Naive thymus-derived CD4-positive, alpha-beta T cell (primary cell): ENCODE measurements at regions not wholly inside any gene's neighbourhood (a gene's known extent, or its start where the extent isn't known, plus 50 kb on each side); places are given as distances from the start of the nearest gene placed in this dataset.
"Not testable (repeated sequence)": the region's sequence is repeated elsewhere in the genome, so short reads cannot be mapped to it uniquely, and the experiment has no call there.

Source experiments
- ATAC-seq: fragments of 150-1000 bp; cut with Tn5 transposase; 2 replicates; pipeline ENCODE4 v1.10.0; 2021; ENCODE audit warnings: mild to moderate bottlenecking, moderate library complexity
- CTCF ChIA-PET: fragments of 350-600 bp; sonication (Branson Sonifier 250); formaldehyde crosslinking; loops from one replicate; lab custom pipeline; 2021; ENCODE audit warnings: antibody characterized with exemption; lab: Charles Lee
- POLR2A ChIA-PET: fragments of 350-600 bp; sonication (Branson Sonifier 250); formaldehyde crosslinking; loops from one replicate; lab custom pipeline; 2021; ENCODE audit warnings: antibody characterized with exemption, inconsistent platforms; lab: Charles Lee
- DNase-seq, 9 donors: peaks; one replicate each; pipeline versions ENCODE4 v3.0.0 to v3.0.0-alpha.2; 2020 to 2022; ENCODE audit warnings: mixed read lengths in 1 of 9
- H3K27ac ChIP-seq: one replicate; pipeline ENCODE4 v1.7.0; 2013; ENCODE audit warnings: mild to moderate bottlenecking, low read depth, low read length, moderate library complexity
- H3K27me3 ChIP-seq, 2 donors: one replicate each; pipeline ENCODE4 v1.7.0; 2013; ENCODE audit warnings: low read length in 2 of 2, mild to moderate bottlenecking in 2 of 2, moderate library complexity in 2 of 2; ENCODE audit not compliant: control insufficient read depth in 2 of 2, insufficient read depth in 2 of 2
- H3K36me3 ChIP-seq, 3 experiments: 1 replicate in 2 of 3; 2 replicates in 1 of 3; pipeline ENCODE4 v1.7.0; 2013; ENCODE audit warnings: low read length in 3 of 3, mild to moderate bottlenecking in 3 of 3, moderate library complexity in 1 of 3; ENCODE audit not compliant: insufficient read depth in 3 of 3, control insufficient read depth in 2 of 3
- H3K4me1 ChIP-seq, 2 donors: one replicate each; pipeline ENCODE4 v1.7.0; 2013; ENCODE audit warnings: low read length in 2 of 2, mild to moderate bottlenecking in 2 of 2, moderate library complexity in 1 of 2; ENCODE audit not compliant: control insufficient read depth in 2 of 2, insufficient read depth in 2 of 2
- H3K4me3 ChIP-seq: 2 replicates; pipeline ENCODE4 v1.7.0; 2013; ENCODE audit warnings: mild to moderate bottlenecking, low read length
- H3K9me3 ChIP-seq, 3 experiments: 1 replicate in 2 of 3; 2 replicates in 1 of 3; pipeline ENCODE4 v1.7.0; 2013; ENCODE audit warnings: low read length in 3 of 3; ENCODE audit not compliant: control insufficient read depth in 2 of 3
- H3K27ac Mint-ChIP-seq, 9 donors: one replicate each; pipeline ENCODE4 v1.8.0; 2020 to 2022; ENCODE audit warnings: mixed read lengths in 9 of 9, mild to moderate bottlenecking in 8 of 9, moderate library complexity in 5 of 9, inconsistent platforms in 2 of 9
- H3K27me3 Mint-ChIP-seq, 5 donors: one replicate each; pipeline ENCODE4 v1.8.0; 2021 to 2022; ENCODE audit warnings: mixed read lengths in 5 of 5, mild to moderate bottlenecking in 1 of 5
- H3K36me3 Mint-ChIP-seq, 5 donors: one replicate each; pipeline ENCODE4 v1.8.0; 2020 to 2022; ENCODE audit warnings: mixed read lengths in 5 of 5, mild to moderate bottlenecking in 3 of 5, inconsistent platforms in 1 of 5
- H3K4me1 Mint-ChIP-seq, 7 donors: one replicate each; pipeline ENCODE4 v1.8.0; 2020 to 2022; ENCODE audit warnings: mixed read lengths in 7 of 7, mild to moderate bottlenecking in 3 of 7, inconsistent platforms in 1 of 7
- H3K4me3 Mint-ChIP-seq, 10 donors: one replicate each; pipeline ENCODE4 v1.8.0; 2020 to 2022; ENCODE audit warnings: mild to moderate bottlenecking in 10 of 10, mixed read lengths in 10 of 10, moderate library complexity in 6 of 10, inconsistent platforms in 2 of 10
- H3K9me3 Mint-ChIP-seq, 11 donors: one replicate each; pipeline ENCODE4 v1.8.0; 2020 to 2022; ENCODE audit warnings: mixed read lengths in 11 of 11, mild to moderate bottlenecking in 4 of 11, inconsistent platforms in 1 of 11, moderate library complexity in 1 of 11
- intact Hi-C, 2 donors: fragments of 100-400 bp; cut with micrococcal nuclease; formaldehyde crosslinking; loops; one replicate each; pipeline ENCODE4 v1.15.1; 2023

- ATAC-seq (no peak), DNase-seq (no peak)
- Mint-ChIP-seq H3K4me1 (peaks cover 0 to 3% (median 0%) of the 10 kb centered on the region in 7 donors), H3K27me3 (peaks cover 2 to 19% (median 6%) of the 10 kb centered on the region in 5 donors), H3K4me3 (no peak overlapping the region), H3K9me3 (peaks cover 0 to 2% (median 0%) of the 10 kb centered on the region in 11 donors), H3K36me3 (no peaks in the 10 kb centered on the region), H3K27ac (no peak overlapping the region)
- Histone ChIP-seq H3K4me1 (no peaks in the 10 kb centered on the region), H3K36me3 (no peaks in the 10 kb centered on the region), H3K9me3 (no peaks in the 10 kb centered on the region), H3K27ac (no peak overlapping the region), H3K4me3 (no peak overlapping the region), H3K27me3 (no peaks in the 10 kb centered on the region)
- ChIA-PET POLR2A (no interaction called here), CTCF (no interaction called here)
- intact Hi-C loops, result loop anchor here in 1 of 2 donors (10.0 kb wide), 1 partner anchor 799 kb away; no protein-coding TSS in a partner anchor
Measured at GRCh38 chr4:154985673-154986072, 204.6 kb downstream of the RBM46 start.

- no peak overlapping the region for H3K27ac ChIP-seq
- H3K4me3 ChIP-seq, result no peak overlapping the region
- H3K9me3 ChIP-seq, result no peaks in the 10 kb centered on the region
- H3K4me1 ChIP-seq, result no peaks in the 10 kb centered on the region
- H3K4me3 Mint-ChIP-seq, result no peak overlapping the region
- H3K9me3 Mint-ChIP-seq, result peaks cover 0 to 2% (median 0%) of the 10 kb centered on the region in 11 donors
- no peak for ATAC-seq
- no peak overlapping the region for H3K27ac Mint-ChIP-seq
- H3K4me1 Mint-ChIP-seq, result no peaks in the 10 kb centered on the region
- no peaks in the 10 kb centered on the region for H3K36me3 ChIP-seq
- ChIA-PET CTCF (no interaction called here), POLR2A (no interaction called here)
- peaks cover 2 to 11% (median 6%) of the 10 kb centered on the region in 5 donors for H3K27me3 Mint-ChIP-seq
- DNase-seq, result no peak
- H3K27me3 ChIP-seq, result no peaks in the 10 kb centered on the region
- H3K36me3 Mint-ChIP-seq, result no peaks in the 10 kb centered on the region
- intact Hi-C loops, result loop anchor here in 1 of 2 donors (10.0 kb wide), 1 partner anchor 796 kb away; no protein-coding TSS in a partner anchor
Measured at GRCh38 chr4:154988511-154988910, 207.4 kb downstream of the RBM46 start.

DNA sequence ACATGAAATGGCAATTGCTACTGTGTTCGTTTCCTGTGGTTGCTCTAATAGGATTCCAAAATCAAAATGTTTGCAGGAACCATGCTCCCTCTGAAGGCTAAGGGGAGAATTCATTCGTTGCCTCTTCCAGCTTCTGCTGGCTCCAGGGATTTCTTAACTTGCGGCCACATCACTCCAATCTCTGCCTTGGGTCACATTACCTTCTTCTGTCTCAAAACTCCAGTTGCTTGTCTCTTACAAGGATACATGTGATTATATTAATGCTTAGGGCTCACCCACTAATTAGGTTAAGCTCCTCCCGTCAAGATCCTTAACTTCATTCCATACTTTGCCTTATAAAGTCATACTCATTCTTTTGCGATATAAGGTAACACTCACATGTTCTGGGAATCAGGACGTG is 208.4 kb downstream of the RBM46 start:
- peaks cover 2 to 8% (median 6%) of the 10 kb centered on the region in 5 donors for H3K27me3 Mint-ChIP-seq
- H3K4me1 ChIP-seq, result no peaks in the 10 kb centered on the region
- ChIA-PET CTCF (no interaction called here), POLR2A (no interaction called here)
- no peaks in the 10 kb centered on the region for H3K36me3 Mint-ChIP-seq
- H3K4me3 Mint-ChIP-seq, result no peak overlapping the region
- no peak overlapping the region for H3K27ac Mint-ChIP-seq
- no peaks in the 10 kb centered on the region for H3K9me3 ChIP-seq
- no peaks in the 10 kb centered on the region for H3K27me3 ChIP-seq
- ATAC-seq (no peak), DNase-seq (no peak)
- peaks cover 0 to 2% (median 0%) of the 10 kb centered on the region in 11 donors for H3K9me3 Mint-ChIP-seq
- H3K36me3 ChIP-seq, result no peaks in the 10 kb centered on the region
- intact Hi-C loops, result loop anchor here in 1 of 2 donors (10.0 kb wide), 1 partner anchor 795 kb away; no protein-coding TSS in a partner anchor
- H3K4me3 ChIP-seq, result no peak overlapping the region
- no peak overlapping the region for H3K27ac ChIP-seq
- no peaks in the 10 kb centered on the region for H3K4me1 Mint-ChIP-seq

GRCh38 chr4:154997866-154998265 is 210.6 kb upstream of the NPY2R start:
- H3K27me3 Mint-ChIP-seq, H3K4me1 Mint-ChIP-seq, CTCF ChIA-PET, H3K27ac Mint-ChIP-seq, H3K27me3 ChIP-seq, DNase-seq, intact Hi-C loops, H3K4me1 ChIP-seq, H3K36me3 ChIP-seq, H3K36me3 Mint-ChIP-seq, H3K9me3 ChIP-seq, POLR2A ChIA-PET, H3K9me3 Mint-ChIP-seq, ATAC-seq, H3K27ac ChIP-seq, H3K4me3 Mint-ChIP-seq, H3K4me3 ChIP-seq: not testable (repeated sequence)

DNA sequence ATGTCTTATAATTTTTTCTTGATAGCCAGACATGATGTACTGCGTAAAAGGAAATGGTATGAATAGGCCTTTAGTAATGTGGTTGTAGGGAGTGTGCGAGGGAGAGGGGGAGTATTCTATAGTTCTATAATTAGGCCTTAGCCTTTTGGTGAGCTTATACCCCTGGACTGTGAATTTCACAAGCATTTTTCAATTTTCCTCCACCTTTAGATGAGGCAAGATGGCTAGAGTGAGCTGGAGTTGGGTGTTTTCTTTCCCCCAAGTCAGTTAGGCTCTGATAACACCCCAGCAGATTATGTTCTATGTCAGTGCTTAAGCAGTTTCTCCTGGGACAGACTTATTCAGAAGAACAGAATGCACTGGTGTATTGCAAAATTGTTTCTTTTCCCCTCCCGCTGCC is 210.2 kb upstream of the NPY2R start:
- Mint-ChIP-seq H3K9me3 (peaks cover 0 to 6% (median 0%) of the 10 kb centered on the region in 11 donors), H3K4me3 (no peak overlapping the region), H3K27ac (no peak overlapping the region), H3K4me1 (no peaks in the 10 kb centered on the region), H3K36me3 (no peaks in the 10 kb centered on the region), H3K27me3 (peaks cover 0 to 10% (median 4%) of the 10 kb centered on the region in 5 donors)
- ChIA-PET POLR2A (no interaction called here), CTCF (no interaction called here)
- ATAC-seq (no peak), DNase-seq (no peak)
- no peaks in the 10 kb centered on the region for H3K27me3 ChIP-seq
- H3K4me3 ChIP-seq, result no peak overlapping the region
- H3K9me3 ChIP-seq, result no peaks in the 10 kb centered on the region
- no peaks in the 10 kb centered on the region for H3K4me1 ChIP-seq
- H3K36me3 ChIP-seq, result no peaks in the 10 kb centered on the region
- intact Hi-C loops, result no loop called here
- H3K27ac ChIP-seq, result no peak overlapping the region

- DNase-seq, result no peak
- intact Hi-C loops, result no loop called here
- no peak overlapping the region for H3K27ac Mint-ChIP-seq
- no peaks in the 10 kb centered on the region for H3K4me1 Mint-ChIP-seq
- no peaks in the 10 kb centered on the region for H3K4me1 ChIP-seq
- H3K9me3 ChIP-seq, result no peaks in the 10 kb centered on the region
- no peaks in the 10 kb centered on the region for H3K36me3 ChIP-seq
- no peak overlapping the region for H3K4me3 ChIP-seq
- H3K27ac ChIP-seq, result no peak overlapping the region
- ChIA-PET CTCF (no interaction called here), POLR2A (no interaction called here)
- no peak for ATAC-seq
- H3K9me3 Mint-ChIP-seq, result peaks cover 0 to 6% (median 0%) of the 10 kb centered on the region in 11 donors
- no peak overlapping the region for H3K4me3 Mint-ChIP-seq
- peaks cover 0 to 10% (median 4%) of the 10 kb centered on the region in 5 donors for H3K27me3 Mint-ChIP-seq
- H3K27me3 ChIP-seq, result no peaks in the 10 kb centered on the region
- no peaks in the 10 kb centered on the region for H3K36me3 Mint-ChIP-seq
Measured at GRCh38 chr4:154998773-154999172, 209.7 kb upstream of the NPY2R start.

DNA sequence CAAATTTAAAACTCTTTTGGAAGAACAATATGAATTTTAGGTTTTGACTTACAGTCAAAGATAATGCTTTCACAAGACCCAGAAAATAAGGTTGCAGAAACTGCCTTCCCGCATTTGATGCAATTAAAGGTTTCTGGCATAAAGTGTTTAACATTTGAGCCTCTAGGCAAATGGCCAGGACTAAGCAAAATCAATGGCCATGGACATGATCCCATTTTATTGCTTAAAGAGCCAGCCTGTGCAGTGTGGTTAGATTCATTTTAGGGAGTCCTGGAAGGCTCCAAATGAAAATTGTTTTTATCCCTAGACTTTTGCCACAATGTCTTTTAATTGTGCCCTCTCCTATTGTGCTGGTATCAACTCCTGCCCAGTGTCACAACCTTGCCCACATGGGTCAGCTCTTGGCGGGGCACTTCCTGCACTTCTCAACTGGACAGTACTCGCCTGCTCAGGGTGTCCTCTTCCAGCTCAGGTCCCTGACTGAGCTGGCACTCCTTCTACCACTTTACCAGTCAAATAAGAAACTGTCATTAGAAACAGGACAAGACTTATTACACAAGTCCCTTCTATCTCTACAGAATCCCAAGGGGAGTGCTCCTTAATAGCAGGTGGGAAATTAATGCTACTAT is 208.4 kb upstream of the NPY2R start:
- no peaks in the 10 kb centered on the region for H3K36me3 ChIP-seq
- H3K4me1 ChIP-seq, result no peaks in the 10 kb centered on the region
- ATAC-seq (no peak), DNase-seq (no peak)
- Mint-ChIP-seq H3K36me3 (no peaks in the 10 kb centered on the region), H3K9me3 (peaks cover 0 to 5% (median 0%) of the 10 kb centered on the region in 11 donors), H3K4me1 (no peaks in the 10 kb centered on the region), H3K27me3 (peaks cover 0 to 8% (median 4%) of the 10 kb centered on the region in 5 donors), H3K4me3 (no peak overlapping the region), H3K27ac (no peak overlapping the region)
- H3K27me3 ChIP-seq, result no peaks in the 10 kb centered on the region
- intact Hi-C loops, result no loop called here
- H3K27ac ChIP-seq, result no peak overlapping the region
- no peak overlapping the region for H3K4me3 ChIP-seq
- ChIA-PET POLR2A (no interaction called here), CTCF (no interaction called here)
- H3K9me3 ChIP-seq, result no peaks in the 10 kb centered on the region
